22Rv1 (cell line): ENCODE measurements at regions not wholly inside any gene's neighbourhood (a gene's known extent, or its start where the extent isn't known, plus 50 kb on each side); places are given as distances from the start of the nearest gene placed in this dataset.

Experiments used
- ZFX ChIP-seq: fragments of 450-650 bp; IDR thresholded peaks from 2 replicates; pipeline ENCODE4 v1.6.1; 2017; ENCODE audit warnings: antibody characterized with exemption, borderline replicate concordance
- TF ChIP-seq, protein P1 (sequence below): fragments of 450-650 bp; IDR thresholded peaks from 2 replicates; pipeline ENCODE4 v1.5.1; 2017; ENCODE audit warnings: mild to moderate bottlenecking

GRCh38 chr1:82703951-82704350 is 903.2 kb downstream of the ADGRL2 start:
- TF ChIP-seq, protein P1, sequence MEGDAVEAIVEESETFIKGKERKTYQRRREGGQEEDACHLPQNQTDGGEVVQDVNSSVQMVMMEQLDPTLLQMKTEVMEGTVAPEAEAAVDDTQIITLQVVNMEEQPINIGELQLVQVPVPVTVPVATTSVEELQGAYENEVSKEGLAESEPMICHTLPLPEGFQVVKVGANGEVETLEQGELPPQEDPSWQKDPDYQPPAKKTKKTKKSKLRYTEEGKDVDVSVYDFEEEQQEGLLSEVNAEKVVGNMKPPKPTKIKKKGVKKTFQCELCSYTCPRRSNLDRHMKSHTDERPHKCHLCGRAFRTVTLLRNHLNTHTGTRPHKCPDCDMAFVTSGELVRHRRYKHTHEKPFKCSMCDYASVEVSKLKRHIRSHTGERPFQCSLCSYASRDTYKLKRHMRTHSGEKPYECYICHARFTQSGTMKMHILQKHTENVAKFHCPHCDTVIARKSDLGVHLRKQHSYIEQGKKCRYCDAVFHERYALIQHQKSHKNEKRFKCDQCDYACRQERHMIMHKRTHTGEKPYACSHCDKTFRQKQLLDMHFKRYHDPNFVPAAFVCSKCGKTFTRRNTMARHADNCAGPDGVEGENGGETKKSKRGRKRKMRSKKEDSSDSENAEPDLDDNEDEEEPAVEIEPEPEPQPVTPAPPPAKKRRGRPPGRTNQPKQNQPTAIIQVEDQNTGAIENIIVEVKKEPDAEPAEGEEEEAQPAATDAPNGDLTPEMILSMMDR = no peak
- no peak for TF ChIP-seq ZFX
